Esophagus muscularis mucosa (tissue), 4 donors: ENCODE measurements at regions not wholly inside any gene's neighbourhood (a gene's known extent, or its start where the extent isn't known, plus 50 kb on each side); places are given as distances from the start of the nearest gene placed in this dataset.

ENCODE experiments used
- CTCF ChIP-seq, 3 experiments: fragments of 200-600 bp in 2 of 3; fragments of 450-650 bp in 1 of 3; sonication (generic) in 2 of 3; IDR thresholded peaks; one replicate each; pipeline ENCODE4 v1.5.1; 2017 to 2019; ENCODE audit warnings: antibody characterized with exemption in 3 of 3, mild to moderate bottlenecking in 2 of 3, moderate library complexity in 1 of 3
- EP300 ChIP-seq: sonication (generic); formaldehyde crosslinking; IDR thresholded peaks from one replicate; pipeline ENCODE4 v1.6.1; 2017; ENCODE audit warnings: antibody characterized with exemption
- POLR2A ChIP-seq: fragments of 450-650 bp; IDR thresholded peaks from one replicate; pipeline ENCODE4 v1.6.1; 2017; ENCODE audit warnings: antibody characterized with exemption, moderate library complexity, mild to moderate bottlenecking, low read depth
- POLR2AphosphoS5 ChIP-seq, 2 donors: sonication (generic); formaldehyde crosslinking; IDR thresholded peaks; one replicate each; pipeline ENCODE4 v1.6.1; 2017; ENCODE audit warnings: antibody characterized with exemption in 2 of 2

- TF ChIP-seq EP300 (no peak), POLR2A (no peak), POLR2AphosphoS5 (IDR thresholded peaks at IDR 0.05) (no peak), CTCF (IDR thresholded peaks at IDR 0.05) (no peak)
Measured at GRCh38 chr14:80135305-80136088, 75.8 kb downstream of the DIO2 start.
